Iris pigment epithelial cell (primary cell): ENCODE measurements at regions not wholly inside any gene's neighbourhood (a gene's known extent, or its start where the extent isn't known, plus 50 kb on each side); places are given as distances from the start of the nearest gene placed in this dataset.

ENCODE experiments used
- DNase-seq: peaks from one replicate; pipeline ENCODE4 v3.0.0-alpha.2; 2011; ENCODE audit warnings: low read depth

GRCh38 chr6:138550346-138550767, 51.1 kb upstream of the NHSL1 start:
- no peak for DNase-seq

DNA sequence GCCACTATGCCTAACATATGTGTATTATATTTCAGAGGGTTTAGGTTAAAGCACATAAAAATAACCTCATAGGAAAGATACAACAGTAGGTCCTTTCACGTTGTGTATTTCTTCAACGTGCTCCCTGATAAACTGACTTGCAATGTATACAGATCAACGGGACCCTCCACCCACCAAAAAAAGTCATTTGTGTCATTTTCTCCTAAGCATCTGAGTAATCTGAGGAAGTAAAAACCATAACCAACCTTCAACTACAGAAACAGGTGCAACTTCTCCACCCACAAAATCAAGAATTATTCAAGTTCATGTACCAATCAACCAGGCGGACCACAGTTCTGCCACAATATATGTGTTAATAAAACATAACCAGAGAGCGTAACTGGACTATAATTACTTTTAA, 54.9 kb upstream of the NHSL1 start:
- DNase-seq = no peak

DNA sequence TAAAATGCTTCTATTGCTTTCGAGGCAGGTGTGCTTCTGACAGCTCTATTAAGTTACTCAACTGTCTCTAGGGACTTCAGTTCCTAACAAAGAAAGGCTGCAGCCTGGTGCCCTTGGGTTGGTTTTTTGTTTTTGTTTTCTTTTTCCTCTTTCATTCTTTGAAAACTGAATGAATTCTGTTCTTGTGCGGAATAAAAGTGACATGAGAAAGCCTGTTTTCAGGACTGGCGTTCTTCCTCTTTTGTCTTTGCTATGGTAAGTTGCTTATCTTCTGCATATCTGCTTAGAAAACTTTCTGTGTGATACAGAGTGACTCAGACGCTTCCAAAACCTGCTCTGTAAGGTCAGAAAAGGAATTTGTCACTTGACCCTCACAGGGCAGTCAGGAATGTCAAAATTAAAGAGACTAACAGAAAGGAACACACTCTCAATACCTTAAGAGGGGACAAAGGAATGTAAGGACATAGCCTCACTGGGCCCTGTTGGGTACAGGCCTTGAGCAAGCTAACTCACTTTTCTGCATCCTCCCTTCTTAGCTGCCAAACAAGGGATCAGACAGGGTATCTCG, 56.2 kb upstream of the NHSL1 start:
- DNase-seq = peak; percentile 38

DNA sequence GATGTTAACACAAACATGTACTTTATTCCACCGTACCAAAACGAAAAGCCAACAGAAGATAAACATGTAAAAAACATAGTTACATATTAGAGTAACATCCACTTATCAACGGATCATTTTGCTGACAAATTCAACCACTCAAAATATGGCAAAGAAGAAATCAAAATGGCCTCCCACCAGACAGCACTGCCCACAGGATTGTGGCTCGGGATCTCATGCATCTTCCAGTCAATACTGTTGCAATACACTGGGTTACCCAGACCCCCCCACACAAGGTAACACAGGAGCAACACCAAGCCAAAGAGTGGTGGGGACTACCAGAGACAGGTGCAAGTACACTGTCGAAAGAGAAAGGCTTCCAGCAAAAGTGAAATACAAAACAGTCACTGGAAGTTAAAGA, 57.9 kb upstream of the NHSL1 start:
- DNase-seq = no peak

DNA sequence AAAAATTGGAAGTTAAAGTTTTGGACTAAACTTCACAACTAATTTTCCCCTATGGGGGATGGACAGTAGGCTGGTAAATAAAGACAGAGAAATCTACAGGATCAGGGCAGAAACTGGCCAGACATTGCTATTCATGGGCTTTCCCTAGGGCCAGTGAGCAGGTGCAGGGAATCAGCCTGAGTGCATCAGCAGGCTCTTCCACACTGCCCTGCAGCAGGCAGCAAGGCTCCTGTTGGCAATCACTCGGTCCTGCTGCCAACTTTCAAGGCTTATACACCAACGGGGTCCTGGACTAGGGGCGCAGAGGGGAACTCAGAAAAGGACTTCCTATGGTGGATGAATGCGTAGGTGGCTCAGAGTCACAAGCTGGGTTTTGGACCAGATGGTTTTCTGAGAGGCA, 59.8 kb upstream of the NHSL1 start:
- no peak for DNase-seq

- DNase-seq = peak; percentile 22
Measured at GRCh38 chr6:138560130-138560860, 61.0 kb upstream of the NHSL1 start.

GRCh38 chr6:138562691-138563090, 63.4 kb upstream of the NHSL1 start:
- DNase-seq = no peak

DNA sequence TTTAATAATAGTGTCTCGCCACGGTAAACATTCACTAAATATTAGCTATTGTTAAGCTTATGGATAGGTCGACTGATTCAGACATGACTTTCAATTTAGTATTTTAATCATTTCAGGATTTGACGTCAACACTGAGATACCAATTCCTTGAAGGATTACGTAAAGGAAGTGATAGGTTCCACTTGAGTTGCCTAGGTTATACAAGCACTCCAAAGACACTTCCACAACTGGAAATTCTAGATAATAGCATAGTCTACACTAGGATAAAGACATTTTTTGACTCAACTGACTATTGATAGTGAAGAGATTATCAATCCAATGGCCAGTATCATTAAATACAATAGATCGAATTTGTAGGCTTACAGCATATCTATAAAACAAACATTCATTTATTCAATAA, 63.9 kb upstream of the NHSL1 start:
- DNase-seq = no peak

DNA sequence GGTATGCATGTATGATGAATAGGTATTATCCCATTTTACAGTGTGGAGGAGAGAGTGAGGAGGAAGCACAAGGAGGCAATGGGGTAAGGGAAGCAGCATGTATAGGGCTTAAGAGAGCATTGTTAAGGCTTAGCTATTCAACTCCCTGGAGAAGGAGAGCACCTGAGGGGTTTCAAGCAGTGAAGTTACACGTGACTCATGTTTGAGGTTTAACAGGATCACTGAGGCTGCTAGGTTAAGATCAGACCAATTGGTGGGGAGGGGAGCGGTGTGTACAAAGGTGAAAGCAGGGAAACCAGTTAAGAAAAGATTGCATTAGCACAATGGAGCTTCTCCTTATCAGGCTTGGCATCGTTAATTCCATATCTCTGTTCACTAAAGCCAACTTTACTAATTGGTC, 64.4 kb upstream of the NHSL1 start:
- no peak for DNase-seq

- no peak for DNase-seq
Measured at GRCh38 chr6:138564170-138564721, 65.0 kb upstream of the NHSL1 start.

- no peak for DNase-seq
Measured at GRCh38 chr6:138567052-138567451, 67.8 kb upstream of the NHSL1 start.

DNA sequence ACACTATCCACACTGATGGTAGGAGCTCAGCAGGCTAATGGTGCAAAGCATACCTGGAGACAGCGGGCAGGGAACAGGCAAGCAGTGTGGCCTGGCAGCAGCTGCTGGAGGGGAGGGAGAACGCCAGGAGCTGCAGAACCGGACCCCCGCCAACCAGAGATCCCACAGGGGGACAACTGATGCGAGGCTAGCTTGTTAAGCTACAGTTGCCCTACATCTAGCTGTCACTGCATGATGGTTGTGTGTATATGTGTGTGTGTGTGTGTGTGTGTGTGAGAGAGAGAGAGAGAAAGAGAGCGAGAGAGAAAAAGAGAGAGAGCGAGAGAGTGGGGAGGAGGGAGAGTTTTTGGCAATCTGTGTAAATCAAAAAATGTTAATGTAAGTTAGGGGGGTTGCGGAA, 69.7 kb upstream of the NHSL1 start:
- DNase-seq = no peak

- no peak for DNase-seq
Measured at GRCh38 chr6:138569554-138569953, 70.3 kb upstream of the NHSL1 start.

DNA sequence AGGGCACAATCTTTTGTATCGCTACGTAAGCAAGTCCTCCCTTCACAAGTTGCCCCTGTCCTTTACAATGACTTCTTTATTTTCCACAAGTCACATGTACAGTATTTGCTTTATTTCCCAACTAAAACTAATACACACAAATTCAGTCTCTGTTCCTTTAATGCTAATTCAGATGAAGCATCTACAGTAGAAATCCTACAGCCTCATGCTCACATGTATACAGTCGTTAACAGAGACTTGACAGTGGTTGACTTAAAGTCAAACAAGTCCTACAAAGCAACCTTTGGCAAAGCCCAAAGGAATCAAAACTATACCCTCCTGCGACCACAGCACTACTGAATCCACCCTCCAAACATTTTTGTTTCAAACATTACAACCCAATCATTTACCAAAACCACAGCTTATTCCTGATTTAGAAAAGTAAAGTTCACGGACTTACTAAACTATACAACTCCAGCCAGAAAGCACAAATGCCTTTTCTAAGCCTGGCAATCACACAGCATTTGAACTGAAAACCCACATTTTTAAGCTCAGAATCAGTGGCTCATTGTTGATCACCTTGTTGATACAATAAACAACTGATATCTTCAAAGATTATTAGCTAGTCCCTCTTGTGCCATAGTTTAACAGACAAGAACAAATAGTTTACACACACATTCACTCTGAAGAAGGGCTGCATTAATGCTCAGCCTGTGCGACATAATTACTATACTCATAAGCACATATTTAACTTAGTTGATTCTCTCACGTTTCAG, 70.9 kb upstream of the NHSL1 start:
- no peak for DNase-seq

DNA sequence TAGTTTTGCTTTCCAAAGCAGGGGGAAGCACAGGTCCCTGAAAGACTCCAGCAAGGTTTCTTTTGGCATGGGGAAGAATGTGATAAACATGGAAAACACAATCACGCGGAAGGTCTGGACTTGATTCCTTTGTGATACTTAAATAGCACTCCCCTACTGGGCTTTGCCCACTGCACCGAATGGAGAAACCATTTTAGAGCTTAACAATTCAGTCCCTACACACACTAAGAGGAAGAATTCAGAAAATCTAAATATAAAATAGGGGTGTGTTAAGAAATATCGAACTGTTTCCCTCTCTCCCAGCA, 71.4 kb upstream of the NHSL1 start:
- no peak for DNase-seq

GRCh38 chr6:138571181-138571580, 71.9 kb upstream of the NHSL1 start:
- DNase-seq = no peak

DNA sequence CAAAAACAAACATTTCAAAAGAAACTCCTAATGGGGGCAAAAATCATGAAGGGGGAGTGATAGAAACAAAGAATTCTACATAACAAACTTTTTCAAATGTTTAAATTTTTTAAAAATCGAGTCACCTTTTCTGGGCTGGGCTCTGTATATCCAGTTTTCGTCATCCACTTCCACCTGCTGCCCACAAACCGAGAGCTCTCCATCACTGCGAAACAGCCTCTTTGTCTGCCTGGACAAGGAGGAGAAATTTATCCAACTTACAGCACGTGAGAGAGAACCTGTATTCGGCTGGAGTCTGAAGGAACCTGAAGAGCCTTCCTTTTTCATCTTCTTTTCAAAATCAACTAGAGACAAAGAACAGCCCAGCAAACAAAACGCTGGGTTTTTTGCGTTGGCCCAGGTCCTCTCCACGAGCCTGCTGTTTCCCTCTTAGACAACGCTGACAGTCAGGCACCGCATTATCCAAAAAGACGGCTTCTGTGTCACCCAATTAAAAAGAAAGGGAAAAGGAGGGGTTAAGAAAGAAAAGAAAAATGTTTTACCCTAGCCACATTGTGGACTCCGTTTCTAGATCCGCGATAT, 72.4 kb upstream of the NHSL1 start:
- DNase-seq = no peak

DNA sequence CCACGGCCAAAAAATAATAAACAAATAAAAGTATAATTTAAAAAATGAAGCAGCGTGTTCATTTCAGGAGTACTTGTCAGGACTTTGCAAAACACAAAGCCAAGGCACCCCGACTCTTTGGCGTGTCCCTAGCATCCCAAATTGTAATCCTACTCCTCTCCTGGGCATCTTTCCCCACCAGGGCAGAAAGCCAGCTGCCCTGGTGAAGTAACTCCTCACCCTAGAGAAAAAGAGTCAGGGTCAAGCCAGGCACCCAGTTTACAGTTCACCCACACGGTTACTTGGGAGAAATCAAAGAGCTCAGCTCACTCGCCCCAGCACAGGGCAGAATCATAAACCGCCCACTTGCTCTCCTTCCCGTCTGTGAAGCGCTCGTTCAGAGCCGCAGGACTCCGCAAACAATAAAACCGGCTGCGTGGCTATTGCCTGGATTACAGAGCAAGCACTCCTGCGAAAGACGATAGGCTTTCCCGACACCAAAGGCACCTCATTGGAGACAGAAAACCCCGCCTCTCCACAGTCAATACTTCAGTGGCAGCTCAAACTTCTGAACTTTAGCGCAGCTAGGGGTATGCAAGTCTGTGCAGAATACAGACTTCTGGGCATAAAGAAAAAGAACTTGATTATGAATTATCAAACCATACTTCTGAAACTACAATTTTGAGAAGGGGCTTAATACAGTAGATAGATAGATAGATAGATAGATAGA, 73.0 kb upstream of the NHSL1 start:
- peak; percentile 95 for DNase-seq

GRCh38 chr6:138572885-138573284, 73.6 kb upstream of the NHSL1 start:
- no peak for DNase-seq

GRCh38 chr6:138575257-138575656, 76.0 kb upstream of the NHSL1 start:
- no peak for DNase-seq

DNA sequence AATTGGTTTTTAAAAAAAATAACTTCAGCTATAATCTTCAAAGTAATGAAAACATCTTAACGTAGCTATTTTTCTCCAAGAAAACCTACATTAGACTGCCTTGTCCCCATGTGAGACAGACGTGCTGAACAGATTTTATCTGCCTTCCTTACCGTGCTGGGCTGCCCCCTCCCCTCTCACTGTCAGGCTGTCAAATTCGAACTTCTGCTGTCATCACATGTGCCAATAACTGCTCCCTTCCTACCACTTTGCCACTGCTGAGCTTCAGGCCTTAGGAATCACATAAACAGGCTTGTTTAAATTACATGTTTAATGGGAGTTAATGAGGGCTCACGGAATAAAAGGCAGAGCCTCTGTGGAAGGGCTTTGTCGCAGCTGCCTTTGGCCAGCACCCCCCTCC, 77.0 kb upstream of the NHSL1 start:
- DNase-seq = no peak
